ENCODE measurements at regions not wholly inside any gene's neighbourhood (a gene's known extent, or its start where the extent isn't known, plus 50 kb on each side); places are given as distances from the start of the nearest gene placed in this dataset.
A peak's percentile ranks its signal among the peaks of the same experiment; 100 is the strongest.

DNA sequence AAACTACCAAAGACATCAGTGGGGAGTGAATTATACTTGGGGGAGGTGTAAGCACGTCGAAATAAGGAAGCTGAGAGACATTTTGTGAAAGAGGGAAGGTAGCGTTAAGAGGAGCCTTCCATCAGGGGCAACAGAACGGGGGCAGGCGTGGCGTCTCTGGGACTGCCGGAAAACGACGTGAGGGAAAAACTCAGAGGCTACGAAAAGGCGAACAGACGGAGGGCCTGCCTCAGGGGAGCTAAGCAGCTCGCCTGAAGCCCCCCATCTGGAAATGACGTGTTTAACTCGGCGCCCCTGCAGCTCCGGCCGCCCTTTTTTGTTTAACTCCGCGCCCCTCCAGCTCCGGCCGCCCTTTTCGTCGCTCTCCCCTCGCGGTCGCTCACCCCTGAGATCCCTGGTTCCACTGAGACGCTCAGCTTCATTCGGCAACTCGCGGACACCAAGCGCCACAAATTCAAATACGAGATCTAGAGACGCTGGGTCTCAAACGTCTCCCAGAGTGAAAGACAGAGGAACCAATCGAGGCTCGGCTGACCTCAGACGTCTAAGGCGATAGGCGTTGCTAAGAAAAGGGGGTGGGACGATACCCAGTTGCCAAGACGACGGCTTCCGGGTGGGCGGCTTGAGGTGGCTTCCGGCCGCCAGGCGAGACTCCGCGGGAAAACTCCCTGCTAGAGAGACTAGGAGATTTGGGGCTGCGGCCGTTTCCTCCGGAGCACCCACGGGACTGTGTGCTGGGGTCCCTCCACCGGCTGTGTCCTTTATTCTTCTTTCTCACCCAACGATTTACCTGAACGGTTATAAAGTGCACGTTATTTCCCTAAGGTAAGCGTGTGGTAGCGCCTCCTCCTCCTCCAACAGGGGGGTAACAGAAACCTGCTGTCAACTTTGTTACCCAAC lies 383.2 kb downstream of the ZFHX3 start (continued):
- TF ChIP-seq, protein P1, sequence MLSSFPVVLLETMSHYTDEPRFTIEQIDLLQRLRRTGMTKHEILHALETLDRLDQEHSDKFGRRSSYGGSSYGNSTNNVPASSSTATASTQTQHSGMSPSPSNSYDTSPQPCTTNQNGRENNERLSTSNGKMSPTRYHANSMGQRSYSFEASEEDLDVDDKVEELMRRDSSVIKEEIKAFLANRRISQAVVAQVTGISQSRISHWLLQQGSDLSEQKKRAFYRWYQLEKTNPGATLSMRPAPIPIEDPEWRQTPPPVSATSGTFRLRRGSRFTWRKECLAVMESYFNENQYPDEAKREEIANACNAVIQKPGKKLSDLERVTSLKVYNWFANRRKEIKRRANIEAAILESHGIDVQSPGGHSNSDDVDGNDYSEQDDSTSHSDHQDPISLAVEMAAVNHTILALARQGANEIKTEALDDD (IDR thresholded peaks at IDR 0.05): 0 out of 2 replicates have a peak, but pooled peaks have one; percentile 26
- TF ChIP-seq, protein P2, sequence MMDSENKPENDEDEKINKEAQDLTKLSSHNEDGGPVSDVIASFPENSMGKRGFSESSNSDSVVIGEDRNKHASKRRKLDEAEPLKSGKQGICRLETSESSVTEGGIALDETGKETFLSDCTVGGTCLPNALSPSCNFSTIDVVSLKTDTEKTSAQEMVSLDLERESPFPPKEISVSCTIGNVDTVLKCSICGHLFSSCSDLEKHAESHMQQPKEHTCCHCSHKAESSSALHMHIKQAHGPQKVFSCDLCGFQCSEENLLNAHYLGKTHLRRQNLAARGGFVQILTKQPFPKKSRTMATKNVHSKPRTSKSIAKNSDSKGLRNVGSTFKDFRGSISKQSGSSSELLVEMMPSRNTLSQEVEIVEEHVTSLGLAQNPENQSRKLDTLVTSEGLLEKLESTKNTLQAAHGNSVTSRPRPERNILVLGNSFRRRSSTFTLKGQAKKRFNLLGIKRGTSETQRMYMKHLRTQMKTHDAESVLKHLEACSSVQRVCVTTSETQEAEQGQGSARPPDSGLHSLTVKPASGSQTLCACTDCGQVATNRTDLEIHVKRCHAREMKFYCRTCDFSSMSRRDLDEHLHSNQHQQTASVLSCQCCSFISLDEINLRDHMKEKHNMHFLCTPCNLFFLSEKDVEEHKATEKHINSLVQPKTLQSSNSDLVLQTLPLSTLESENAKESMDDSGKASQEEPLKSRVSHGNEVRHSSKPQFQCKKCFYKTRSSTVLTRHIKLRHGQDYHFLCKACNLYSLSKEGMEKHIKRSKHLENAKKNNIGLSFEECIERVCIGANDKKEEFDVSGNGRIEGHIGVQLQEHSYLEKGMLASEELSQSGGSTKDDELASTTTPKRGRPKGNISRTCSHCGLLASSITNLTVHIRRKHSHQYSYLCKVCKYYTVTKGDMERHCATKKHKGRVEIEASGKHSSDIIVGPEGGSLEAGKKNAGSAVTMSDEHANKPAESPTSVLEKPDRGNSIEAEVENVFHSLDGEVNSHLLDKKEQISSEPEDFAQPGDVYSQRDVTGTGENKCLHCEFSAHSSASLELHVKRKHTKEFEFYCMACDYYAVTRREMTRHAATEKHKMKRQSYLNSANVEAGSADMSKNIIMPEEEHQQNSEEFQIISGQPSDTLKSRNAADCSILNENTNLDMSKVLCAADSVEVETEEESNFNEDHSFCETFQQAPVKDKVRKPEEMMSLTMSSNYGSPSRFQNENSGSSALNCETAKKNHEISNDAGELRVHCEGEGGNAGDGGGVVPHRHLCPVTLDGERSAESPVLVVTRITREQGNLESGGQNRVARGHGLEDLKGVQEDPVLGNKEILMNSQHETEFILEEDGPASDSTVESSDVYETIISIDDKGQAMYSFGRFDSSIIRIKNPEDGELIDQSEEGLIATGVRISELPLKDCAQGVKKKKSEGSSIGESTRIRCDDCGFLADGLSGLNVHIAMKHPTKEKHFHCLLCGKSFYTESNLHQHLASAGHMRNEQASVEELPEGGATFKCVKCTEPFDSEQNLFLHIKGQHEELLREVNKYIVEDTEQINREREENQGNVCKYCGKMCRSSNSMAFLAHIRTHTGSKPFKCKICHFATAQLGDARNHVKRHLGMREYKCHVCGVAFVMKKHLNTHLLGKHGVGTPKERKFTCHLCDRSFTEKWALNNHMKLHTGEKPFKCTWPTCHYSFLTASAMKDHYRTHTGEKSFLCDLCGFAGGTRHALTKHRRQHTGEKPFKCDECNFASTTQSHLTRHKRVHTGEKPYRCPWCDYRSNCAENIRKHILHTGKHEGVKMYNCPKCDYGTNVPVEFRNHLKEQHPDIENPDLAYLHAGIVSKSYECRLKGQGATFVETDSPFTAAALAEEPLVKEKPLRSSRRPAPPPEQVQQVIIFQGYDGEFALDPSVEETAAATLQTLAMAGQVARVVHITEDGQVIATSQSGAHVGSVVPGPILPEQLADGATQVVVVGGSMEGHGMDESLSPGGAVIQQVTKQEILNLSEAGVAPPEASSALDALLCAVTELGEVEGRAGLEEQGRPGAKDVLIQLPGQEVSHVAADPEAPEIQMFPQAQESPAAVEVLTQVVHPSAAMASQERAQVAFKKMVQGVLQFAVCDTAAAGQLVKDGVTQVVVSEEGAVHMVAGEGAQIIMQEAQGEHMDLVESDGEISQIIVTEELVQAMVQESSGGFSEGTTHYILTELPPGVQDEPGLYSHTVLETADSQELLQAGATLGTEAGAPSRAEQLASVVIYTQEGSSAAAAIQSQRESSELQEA (IDR thresholded peaks at IDR 0.05; ENCODE audit: low read depth): no peak
- TF ChIP-seq POU5F1 (IDR thresholded peaks at IDR 0.05; ENCODE audit: borderline replicate concordance, low read depth, low read length, partially characterized antibody) (no peak), ZC3H4 (CRISPR knock-in tag; IDR thresholded peaks at IDR 0.05; ENCODE audit: borderline replicate concordance) (no peak), EWSR1 (IDR thresholded peaks at IDR 0.05; ENCODE audit: borderline replicate concordance, low read depth, partially characterized antibody) (no peak), NCOA4 (IDR thresholded peaks at IDR 0.05; ENCODE audit: partially characterized antibody) (no peak)
- TF ChIP-seq, protein P3, sequence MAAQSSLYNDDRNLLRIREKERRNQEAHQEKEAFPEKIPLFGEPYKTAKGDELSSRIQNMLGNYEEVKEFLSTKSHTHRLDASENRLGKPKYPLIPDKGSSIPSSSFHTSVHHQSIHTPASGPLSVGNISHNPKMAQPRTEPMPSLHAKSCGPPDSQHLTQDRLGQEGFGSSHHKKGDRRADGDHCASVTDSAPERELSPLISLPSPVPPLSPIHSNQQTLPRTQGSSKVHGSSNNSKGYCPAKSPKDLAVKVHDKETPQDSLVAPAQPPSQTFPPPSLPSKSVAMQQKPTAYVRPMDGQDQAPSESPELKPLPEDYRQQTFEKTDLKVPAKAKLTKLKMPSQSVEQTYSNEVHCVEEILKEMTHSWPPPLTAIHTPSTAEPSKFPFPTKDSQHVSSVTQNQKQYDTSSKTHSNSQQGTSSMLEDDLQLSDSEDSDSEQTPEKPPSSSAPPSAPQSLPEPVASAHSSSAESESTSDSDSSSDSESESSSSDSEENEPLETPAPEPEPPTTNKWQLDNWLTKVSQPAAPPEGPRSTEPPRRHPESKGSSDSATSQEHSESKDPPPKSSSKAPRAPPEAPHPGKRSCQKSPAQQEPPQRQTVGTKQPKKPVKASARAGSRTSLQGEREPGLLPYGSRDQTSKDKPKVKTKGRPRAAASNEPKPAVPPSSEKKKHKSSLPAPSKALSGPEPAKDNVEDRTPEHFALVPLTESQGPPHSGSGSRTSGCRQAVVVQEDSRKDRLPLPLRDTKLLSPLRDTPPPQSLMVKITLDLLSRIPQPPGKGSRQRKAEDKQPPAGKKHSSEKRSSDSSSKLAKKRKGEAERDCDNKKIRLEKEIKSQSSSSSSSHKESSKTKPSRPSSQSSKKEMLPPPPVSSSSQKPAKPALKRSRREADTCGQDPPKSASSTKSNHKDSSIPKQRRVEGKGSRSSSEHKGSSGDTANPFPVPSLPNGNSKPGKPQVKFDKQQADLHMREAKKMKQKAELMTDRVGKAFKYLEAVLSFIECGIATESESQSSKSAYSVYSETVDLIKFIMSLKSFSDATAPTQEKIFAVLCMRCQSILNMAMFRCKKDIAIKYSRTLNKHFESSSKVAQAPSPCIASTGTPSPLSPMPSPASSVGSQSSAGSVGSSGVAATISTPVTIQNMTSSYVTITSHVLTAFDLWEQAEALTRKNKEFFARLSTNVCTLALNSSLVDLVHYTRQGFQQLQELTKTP (IDR thresholded peaks at IDR 0.05; ENCODE audit: low read depth in 1 of 2, partially characterized antibody in 2 of 2): no peak
- TF ChIP-seq, protein P4, sequence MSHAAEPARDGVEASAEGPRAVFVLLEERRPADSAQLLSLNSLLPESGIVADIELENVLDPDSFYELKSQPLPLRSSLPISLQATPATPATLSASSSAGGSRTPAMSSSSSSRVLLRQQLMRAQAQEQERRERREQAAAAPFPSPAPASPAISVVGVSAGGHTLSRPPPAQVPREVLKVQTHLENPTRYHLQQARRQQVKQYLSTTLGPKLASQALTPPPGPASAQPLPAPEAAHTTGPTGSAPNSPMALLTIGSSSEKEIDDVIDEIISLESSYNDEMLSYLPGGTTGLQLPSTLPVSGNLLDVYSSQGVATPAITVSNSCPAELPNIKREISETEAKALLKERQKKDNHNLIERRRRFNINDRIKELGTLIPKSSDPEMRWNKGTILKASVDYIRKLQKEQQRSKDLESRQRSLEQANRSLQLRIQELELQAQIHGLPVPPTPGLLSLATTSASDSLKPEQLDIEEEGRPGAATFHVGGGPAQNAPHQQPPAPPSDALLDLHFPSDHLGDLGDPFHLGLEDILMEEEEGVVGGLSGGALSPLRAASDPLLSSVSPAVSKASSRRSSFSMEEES (CRISPR knock-in tag; IDR thresholded peaks at IDR 0.05): no peak

All from K562 (cell line).